HEK293T (cell line): ENCODE measurements at regions not wholly inside any gene's neighbourhood (a gene's known extent, or its start where the extent isn't known, plus 50 kb on each side); places are given as distances from the start of the nearest gene placed in this dataset.

Experiments
- CTCF ChIA-PET: fragments of 350-600 bp; formaldehyde crosslinking; extraction: SDS; loops from one replicate; lab custom pipeline; 2021; ENCODE audit warnings: antibody characterized with exemption, inconsistent platforms; lab: Yijun Ruan, JAX
- POLR2A ChIA-PET: fragments of 350-600 bp; formaldehyde crosslinking; extraction: SDS; loops from one replicate; lab custom pipeline; 2020; ENCODE audit warnings: antibody characterized with exemption, inconsistent platforms; lab: Yijun Ruan, JAX
- DNase-seq: peaks from one replicate; pipeline ENCODE4 v3.0.0; 2012; ENCODE audit warnings: mixed read lengths; ENCODE audit errors: extremely low spot score
- ARNT ChIP-seq: fragments of 450-650 bp; IDR thresholded peaks from 2 replicates; pipeline ENCODE4 v1.6.1; 2017; ENCODE audit warnings: mild to moderate bottlenecking
- BHLHE40 ChIP-seq: fragments of 450-650 bp; IDR thresholded peaks from 2 replicates; pipeline ENCODE4 v1.6.1; 2016; ENCODE audit warnings: mild to moderate bottlenecking, moderate library complexity, borderline replicate concordance
- CTBP1 ChIP-seq: fragments of 450-650 bp; IDR thresholded peaks from 2 replicates; pipeline ENCODE4 v1.6.1; 2016; ENCODE audit warnings: borderline replicate concordance
- ELF4 ChIP-seq: fragments of 450-650 bp; IDR thresholded peaks from 2 replicates; pipeline ENCODE4 v1.6.1; 2017; ENCODE audit warnings: antibody characterized with exemption
- FOXA1 ChIP-seq: fragments of 450-650 bp; IDR thresholded peaks from 2 replicates; pipeline ENCODE4 v1.6.1; 2016; ENCODE audit warnings: mild to moderate bottlenecking
- FOXK2 ChIP-seq: fragments of 450-650 bp; IDR thresholded peaks from 2 replicates; pipeline ENCODE4 v1.6.1; 2016; ENCODE audit warnings: mild to moderate bottlenecking
- FOXM1 ChIP-seq: fragments of 450-650 bp; IDR thresholded peaks from 2 replicates; pipeline ENCODE4 v1.6.1; 2017; ENCODE audit warnings: mild to moderate bottlenecking, borderline replicate concordance
- HDGF ChIP-seq: fragments of 450-650 bp; IDR thresholded peaks from 2 replicates; pipeline ENCODE4 v1.6.1; 2017; ENCODE audit warnings: antibody characterized with exemption, borderline replicate concordance
- L3MBTL2 ChIP-seq: fragments of 450-650 bp; conservative IDR thresholded peaks from 2 replicates; pipeline ENCODE4 v1.6.1; 2016; ENCODE audit warnings: mild to moderate bottlenecking
- LEF1 ChIP-seq: fragments of 450-650 bp; IDR thresholded peaks from 2 replicates; pipeline ENCODE4 v1.6.1; 2017; ENCODE audit warnings: mild to moderate bottlenecking, borderline replicate concordance
- NFRKB ChIP-seq: fragments of 450-650 bp; IDR thresholded peaks from 2 replicates; pipeline ENCODE4 v1.6.1; 2016; ENCODE audit warnings: mild to moderate bottlenecking, moderate library complexity
- SP1 ChIP-seq: fragments of 450-650 bp; IDR thresholded peaks from 2 replicates; pipeline ENCODE4 v1.6.1; 2017
- SUZ12 ChIP-seq: fragments of 450-650 bp; IDR thresholded peaks from 2 replicates; pipeline ENCODE4 v1.6.1; 2016; ENCODE audit warnings: mild to moderate bottlenecking
- TARDBP ChIP-seq: fragments of 450-650 bp; IDR thresholded peaks from 2 replicates; pipeline ENCODE4 v1.6.1; 2016
- ZNF384 ChIP-seq: fragments of 450-650 bp; IDR thresholded peaks from 2 replicates; pipeline ENCODE4 v1.6.1; 2016
- TF ChIP-seq, protein P1 (sequence below): fragments of 450-650 bp; IDR thresholded peaks from 2 replicates; pipeline ENCODE4 v1.6.1; 2016

DNA sequence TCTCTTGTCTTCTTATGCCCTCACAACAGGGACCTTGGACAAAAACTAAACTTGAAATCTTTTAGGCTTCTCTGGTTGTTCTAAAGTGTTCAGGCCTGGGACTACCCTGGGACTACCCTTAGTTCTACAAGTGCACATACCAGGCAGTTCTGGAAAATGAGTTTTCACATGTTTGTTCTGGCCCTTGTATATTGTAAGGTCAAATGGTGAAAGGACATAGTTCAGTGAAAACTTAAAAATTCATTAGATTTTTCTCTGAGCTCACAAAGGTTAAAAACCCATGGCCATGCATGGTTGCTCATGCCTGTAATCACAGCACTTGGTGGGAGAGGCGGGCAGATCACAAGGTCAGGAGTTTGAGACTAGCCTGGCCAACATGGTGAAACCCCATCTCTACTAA, 875.5 kb upstream of the FAM98A start:
- ChIA-PET CTCF (no interaction called here), POLR2A (no interaction called here)
- TF ChIP-seq, protein P1, sequence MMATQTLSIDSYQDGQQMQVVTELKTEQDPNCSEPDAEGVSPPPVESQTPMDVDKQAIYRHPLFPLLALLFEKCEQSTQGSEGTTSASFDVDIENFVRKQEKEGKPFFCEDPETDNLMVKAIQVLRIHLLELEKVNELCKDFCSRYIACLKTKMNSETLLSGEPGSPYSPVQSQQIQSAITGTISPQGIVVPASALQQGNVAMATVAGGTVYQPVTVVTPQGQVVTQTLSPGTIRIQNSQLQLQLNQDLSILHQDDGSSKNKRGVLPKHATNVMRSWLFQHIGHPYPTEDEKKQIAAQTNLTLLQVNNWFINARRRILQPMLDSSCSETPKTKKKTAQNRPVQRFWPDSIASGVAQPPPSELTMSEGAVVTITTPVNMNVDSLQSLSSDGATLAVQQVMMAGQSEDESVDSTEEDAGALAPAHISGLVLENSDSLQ = no peak
- TF ChIP-seq SP1 (no peak), ARNT (no peak), SUZ12 (no peak), HDGF (no peak), NFRKB (no peak), L3MBTL2 (no peak), TARDBP (no peak), FOXM1 (no peak), FOXA1 (no peak)
- DNase-seq = no peak

DNA sequence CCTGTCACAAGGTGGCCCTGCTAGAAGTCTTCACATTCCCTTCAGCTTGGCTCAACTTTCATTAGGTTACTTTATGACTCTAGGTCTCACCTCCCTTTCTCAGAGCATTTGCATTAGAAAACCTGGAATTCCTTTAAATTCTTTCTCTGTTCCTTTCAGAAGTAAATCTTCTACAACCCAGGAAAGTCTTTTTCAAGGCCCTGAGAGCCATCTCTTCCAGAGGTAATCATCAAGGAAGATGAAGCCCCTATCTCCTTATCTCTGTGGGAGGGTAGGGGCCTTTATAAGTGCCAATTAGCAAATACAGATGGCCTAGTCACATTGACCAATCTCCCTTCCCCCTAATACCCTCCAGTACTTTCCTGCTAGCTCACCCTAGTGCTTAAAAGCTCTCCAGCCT, 848.0 kb upstream of the FAM98A start:
- TF ChIP-seq SP1 = no peak
- no peak for TF ChIP-seq FOXM1
- TF ChIP-seq FOXA1 = no peak
- no peak for TF ChIP-seq HDGF
- POLR2A ChIA-PET = no interaction called here
- CTCF ChIA-PET = no interaction called here
- DNase-seq = no peak

- CTCF ChIA-PET = no interaction called here
- no peak for DNase-seq
- POLR2A ChIA-PET = no interaction called here
- TF ChIP-seq FOXA1 (no peak), NFRKB (no peak), SP1 (no peak), ELF4 (no peak), ARNT (no peak), FOXM1 (no peak), TARDBP (no peak), SUZ12 (no peak), L3MBTL2 (no peak), BHLHE40 (no peak)
- TF ChIP-seq, protein P1 = no peak
These were observed 824.2 kb upstream of the FAM98A start for GRCh38 chr2:34423301-34423700.

DNA sequence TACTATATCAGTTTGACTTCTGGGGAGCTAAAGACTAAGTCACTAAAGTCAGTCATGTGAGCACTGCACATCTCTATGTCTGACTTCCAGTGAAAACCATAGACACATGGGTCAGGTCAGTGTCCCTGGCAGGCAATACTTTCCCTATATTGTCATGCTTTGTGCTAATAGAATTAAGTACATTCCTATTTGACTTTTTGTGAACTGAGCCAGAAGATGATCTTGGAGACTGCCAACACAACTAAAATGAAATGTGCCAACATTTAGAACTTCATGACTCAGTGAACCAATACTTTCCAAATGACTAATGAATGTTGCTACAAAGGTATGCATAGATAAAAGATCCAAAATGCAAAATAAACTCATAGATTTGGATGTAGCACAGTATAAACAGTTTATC, 820.8 kb upstream of the FAM98A start:
- CTCF ChIA-PET = no interaction called here
- POLR2A ChIA-PET = no interaction called here
- TF ChIP-seq FOXA1 = no peak
- TF ChIP-seq L3MBTL2 = no peak
- no peak for TF ChIP-seq FOXM1
- no peak for TF ChIP-seq ELF4
- TF ChIP-seq, protein P1 = no peak
- TF ChIP-seq NFRKB = no peak
- TF ChIP-seq CTBP1 = no peak
- no peak for TF ChIP-seq FOXK2
- TF ChIP-seq TARDBP = no peak
- no peak for TF ChIP-seq ZNF384
- TF ChIP-seq SP1 = no peak
- TF ChIP-seq SUZ12 = no peak
- TF ChIP-seq BHLHE40 = no peak
- no peak for TF ChIP-seq ARNT
- TF ChIP-seq HDGF = no peak
- TF ChIP-seq LEF1 = no peak

DNA sequence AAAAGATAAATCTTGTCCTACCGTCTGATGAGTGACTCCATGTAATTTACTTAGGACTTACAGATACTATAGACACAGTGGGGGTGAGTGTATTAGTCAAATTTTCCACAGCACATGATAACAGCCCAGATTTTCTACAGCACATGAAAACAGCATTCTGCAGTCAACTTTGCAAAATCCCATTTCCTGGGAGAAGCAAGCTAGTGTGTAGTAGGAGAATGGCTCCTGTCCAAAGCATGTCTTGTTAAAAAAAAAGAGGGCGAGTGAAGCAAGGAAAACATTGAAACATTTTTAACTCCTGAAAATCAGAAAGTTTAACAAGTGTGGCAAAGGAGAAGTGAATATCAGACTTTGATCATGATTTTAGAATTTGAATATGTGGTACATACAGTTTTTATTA, 817.8 kb upstream of the FAM98A start:
- ChIA-PET CTCF (no interaction called here), POLR2A (no interaction called here)
- DNase-seq = no peak
- TF ChIP-seq ARNT (no peak), FOXM1 (no peak), L3MBTL2 (no peak), ELF4 (no peak), TARDBP (no peak), HDGF (no peak), BHLHE40 (no peak), LEF1 (no peak), SUZ12 (no peak), ZNF384 (no peak), FOXA1 (no peak), NFRKB (no peak), FOXK2 (no peak), SP1 (no peak)
- TF ChIP-seq, protein P1 = no peak

More for the DNA sequence above, 820.8 kb upstream of the FAM98A start:
- no peak for DNase-seq

DNA sequence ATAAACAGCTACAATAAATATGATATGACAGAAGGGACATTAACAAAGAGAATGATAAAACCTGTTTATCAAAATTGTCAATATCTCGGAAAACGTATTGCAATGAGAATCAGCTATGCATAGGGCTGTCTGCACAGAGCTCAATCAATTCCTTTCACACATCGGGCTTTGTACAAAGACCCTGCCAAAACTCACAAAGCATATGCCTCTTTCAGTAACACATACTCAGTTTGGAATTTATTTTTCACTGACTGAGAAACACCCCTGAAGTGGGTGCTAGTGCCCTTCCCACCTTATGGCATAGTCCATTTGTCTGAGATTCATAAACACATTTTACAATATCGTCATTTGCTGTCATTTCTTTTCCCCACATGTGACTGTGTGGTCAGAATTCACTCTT, 815.8 kb upstream of the FAM98A start:
- DNase-seq = no peak
- ChIA-PET CTCF (no interaction called here), POLR2A (no interaction called here)
- TF ChIP-seq FOXA1 = no peak
- no peak for TF ChIP-seq ELF4
- no peak for TF ChIP-seq BHLHE40
- TF ChIP-seq FOXM1 = no peak
- no peak for TF ChIP-seq CTBP1
- no peak for TF ChIP-seq ZNF384
- no peak for TF ChIP-seq SUZ12
